Breast epithelium (tissue), 3 donors: ENCODE measurements at regions not wholly inside any gene's neighbourhood (a gene's known extent, or its start where the extent isn't known, plus 50 kb on each side); places are given as distances from the start of the nearest gene placed in this dataset.

Experiments used
- POLR2A ChIP-seq: fragments of 450-650 bp; IDR thresholded peaks from one replicate; pipeline ENCODE4 v1.6.1; 2016; ENCODE audit warnings: antibody characterized with exemption, mild to moderate bottlenecking, moderate library complexity
- TF ChIP-seq, protein P1 (sequence below), 3 donors: fragments of 450-650 bp; IDR thresholded peaks; one replicate each; pipeline ENCODE4 v1.5.1; 2016 to 2017; ENCODE audit warnings: antibody characterized with exemption in 3 of 3, mild to moderate bottlenecking in 3 of 3, moderate library complexity in 3 of 3

DNA sequence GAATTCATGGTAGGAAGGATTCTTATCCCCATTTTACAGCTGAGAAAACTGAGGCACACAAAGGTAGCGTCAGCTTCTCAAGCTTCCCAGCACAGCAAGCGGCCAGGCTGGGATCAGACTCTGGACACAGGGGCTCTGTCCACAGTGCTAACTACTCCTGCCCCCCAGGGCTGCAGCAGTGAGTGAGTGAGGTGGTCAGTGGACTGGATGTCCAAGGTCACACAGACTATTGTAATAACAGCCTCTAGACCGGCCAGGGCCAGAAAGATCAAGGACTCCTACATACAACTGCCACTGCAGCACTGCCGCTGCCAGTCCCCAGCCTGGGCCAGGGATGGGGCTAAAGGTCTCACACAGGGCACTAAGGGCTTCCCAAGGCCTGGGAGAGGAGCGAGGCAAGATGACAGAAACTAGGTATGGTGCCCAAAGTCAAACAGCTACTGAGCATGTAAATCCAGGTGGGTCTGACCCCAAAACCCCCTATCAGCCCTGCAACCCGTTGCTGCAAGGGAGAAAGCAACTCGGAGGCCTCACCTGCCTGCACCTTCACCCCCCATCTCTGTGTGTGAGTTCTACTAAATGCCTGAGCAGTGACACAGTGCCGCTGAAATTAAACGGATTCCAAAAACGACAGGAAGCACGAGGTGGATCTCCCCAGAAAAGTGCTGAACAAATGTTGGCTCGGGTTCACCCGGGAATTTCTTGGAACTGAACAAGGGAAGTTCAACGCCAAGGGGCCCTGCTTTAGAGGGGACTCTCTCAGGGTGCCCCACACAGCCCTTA, 161.8 kb upstream of the GRK3 start:
- TF ChIP-seq, protein P1, sequence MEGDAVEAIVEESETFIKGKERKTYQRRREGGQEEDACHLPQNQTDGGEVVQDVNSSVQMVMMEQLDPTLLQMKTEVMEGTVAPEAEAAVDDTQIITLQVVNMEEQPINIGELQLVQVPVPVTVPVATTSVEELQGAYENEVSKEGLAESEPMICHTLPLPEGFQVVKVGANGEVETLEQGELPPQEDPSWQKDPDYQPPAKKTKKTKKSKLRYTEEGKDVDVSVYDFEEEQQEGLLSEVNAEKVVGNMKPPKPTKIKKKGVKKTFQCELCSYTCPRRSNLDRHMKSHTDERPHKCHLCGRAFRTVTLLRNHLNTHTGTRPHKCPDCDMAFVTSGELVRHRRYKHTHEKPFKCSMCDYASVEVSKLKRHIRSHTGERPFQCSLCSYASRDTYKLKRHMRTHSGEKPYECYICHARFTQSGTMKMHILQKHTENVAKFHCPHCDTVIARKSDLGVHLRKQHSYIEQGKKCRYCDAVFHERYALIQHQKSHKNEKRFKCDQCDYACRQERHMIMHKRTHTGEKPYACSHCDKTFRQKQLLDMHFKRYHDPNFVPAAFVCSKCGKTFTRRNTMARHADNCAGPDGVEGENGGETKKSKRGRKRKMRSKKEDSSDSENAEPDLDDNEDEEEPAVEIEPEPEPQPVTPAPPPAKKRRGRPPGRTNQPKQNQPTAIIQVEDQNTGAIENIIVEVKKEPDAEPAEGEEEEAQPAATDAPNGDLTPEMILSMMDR (IDR thresholded peaks at IDR 0.05) = no peak
- no peak for TF ChIP-seq POLR2A
